GM21737 (cell line): ENCODE measurements at regions not wholly inside any gene's neighbourhood (a gene's known extent, or its start where the extent isn't known, plus 50 kb on each side); places are given as distances from the start of the nearest gene placed in this dataset.
"Not testable (repeated sequence)": the region's sequence is repeated elsewhere in the genome, so short reads cannot be mapped to it uniquely, and the experiment has no call there.

ENCODE experiments used
- ATAC-seq: cut with Tn5 transposase; IDR thresholded peaks from one replicate; pipeline ENCODE4 v1.9.1; 2021; ENCODE audit warnings: mild to moderate bottlenecking, moderate library complexity; ENCODE audit not compliant: unreplicated experiment

- ATAC-seq: no peak
These were observed 444.0 kb downstream of the HS3ST3B1 start for GRCh38 chr17:14744761-14745473.

GRCh38 chr17:14741491-14741890 lies 440.6 kb downstream of the HS3ST3B1 start:
- no peak for ATAC-seq

GRCh38 chr17:14739656-14740431 lies 439.0 kb downstream of the HS3ST3B1 start:
- no peak for ATAC-seq

- no peak for ATAC-seq
These were observed 437.7 kb downstream of the HS3ST3B1 start for GRCh38 chr17:14738652-14738988.

GRCh38 chr17:14737984-14738651 lies 437.2 kb downstream of the HS3ST3B1 start:
- no peak for ATAC-seq

GRCh38 chr17:14736631-14737030 lies 435.8 kb downstream of the HS3ST3B1 start:
- ATAC-seq: no peak

GRCh38 chr17:14733376-14733775 lies 432.5 kb downstream of the HS3ST3B1 start:
- ATAC-seq: no peak

GRCh38 chr17:14732211-14732610 lies 431.3 kb downstream of the HS3ST3B1 start:
- ATAC-seq: no peak

GRCh38 chr17:14731591-14731990 lies 430.7 kb downstream of the HS3ST3B1 start:
- no peak for ATAC-seq

GRCh38 chr17:14730821-14731220 lies 429.9 kb downstream of the HS3ST3B1 start:
- ATAC-seq: no peak

- ATAC-seq: no peak
These were observed 424.8 kb downstream of the HS3ST3B1 start for GRCh38 chr17:14725729-14726128.

- no peak for ATAC-seq
These were observed 423.9 kb downstream of the HS3ST3B1 start for GRCh38 chr17:14724770-14725169.

GRCh38 chr17:14723349-14723748 lies 422.5 kb downstream of the HS3ST3B1 start:
- not testable (repeated sequence) for ATAC-seq

- no peak for ATAC-seq
These were observed 419.1 kb downstream of the HS3ST3B1 start for GRCh38 chr17:14719942-14720341.

GRCh38 chr17:14717859-14718258 lies 417.0 kb downstream of the HS3ST3B1 start:
- no peak for ATAC-seq

GRCh38 chr17:14715561-14715960 lies 414.7 kb downstream of the HS3ST3B1 start:
- no peak for ATAC-seq

- no peak for ATAC-seq
These were observed 411.7 kb downstream of the HS3ST3B1 start for GRCh38 chr17:14712611-14713021.

- no peak for ATAC-seq
These were observed 403.2 kb downstream of the HS3ST3B1 start for GRCh38 chr17:14704121-14704520.

GRCh38 chr17:14701886-14702285 lies 401.0 kb downstream of the HS3ST3B1 start:
- ATAC-seq: no peak

GRCh38 chr17:14699574-14700185 lies 398.8 kb downstream of the HS3ST3B1 start:
- no peak for ATAC-seq

GRCh38 chr17:14693382-14693781 lies 392.5 kb downstream of the HS3ST3B1 start:
- no peak for ATAC-seq
